OCI-M1 (cell line): ENCODE measurements at regions not wholly inside any gene's neighbourhood (a gene's known extent, or its start where the extent isn't known, plus 50 kb on each side); places are given as distances from the start of the nearest gene placed in this dataset.
A peak's percentile ranks its signal among the peaks of the same experiment; 100 is the strongest.
"Not testable (repeated sequence)": the region's sequence is repeated elsewhere in the genome, so short reads cannot be mapped to it uniquely, and the experiment has no call there.

ENCODE experiments used
- DNase-seq: peaks from one replicate; lab custom pipeline; 2025; lab: John Stamatoyannopoulos, UW

GRCh38 chr6:138656364-138657064 is 117.1 kb upstream of the CCDC28A start:
- DNase-seq = no peak

DNA sequence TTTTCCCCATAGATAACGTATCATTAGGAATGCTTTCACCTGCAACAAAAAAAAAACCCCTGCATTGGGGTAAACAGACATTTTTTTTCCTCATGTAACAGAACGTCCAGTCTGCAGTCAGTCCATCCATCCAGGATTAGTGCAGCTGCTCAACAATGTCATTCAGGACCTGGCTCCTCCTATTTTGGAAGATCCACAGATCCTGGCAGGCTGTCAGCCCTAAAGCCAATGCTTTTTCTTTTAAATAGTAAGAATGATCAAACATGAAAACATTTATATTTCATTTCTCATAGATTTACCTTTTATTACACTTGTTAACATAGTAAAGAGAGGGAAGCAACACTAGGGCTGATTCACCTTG is 116.5 kb upstream of the CCDC28A start:
- no peak for DNase-seq

DNA sequence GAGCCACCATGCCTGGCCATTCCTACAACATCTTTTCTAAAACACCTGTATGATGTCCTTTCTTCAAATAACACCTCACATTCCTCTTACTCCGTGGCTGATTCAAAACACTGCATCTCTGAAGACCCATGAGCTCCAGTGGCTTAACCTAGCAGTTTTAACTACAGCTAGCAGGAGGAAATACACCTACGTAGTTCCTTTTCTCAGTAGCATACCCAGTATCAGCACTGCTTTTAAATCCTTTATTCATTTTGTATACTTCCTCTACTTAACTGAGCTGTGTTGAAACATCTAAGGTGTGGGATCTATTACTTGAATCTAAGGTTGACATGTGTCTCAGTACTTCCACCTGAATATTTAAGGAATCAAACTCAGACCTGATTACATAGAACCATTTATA is 113.6 kb upstream of the CCDC28A start:
- no peak for DNase-seq

GRCh38 chr6:138662471-138662870 is 111.1 kb upstream of the CCDC28A start:
- DNase-seq = no peak

DNA sequence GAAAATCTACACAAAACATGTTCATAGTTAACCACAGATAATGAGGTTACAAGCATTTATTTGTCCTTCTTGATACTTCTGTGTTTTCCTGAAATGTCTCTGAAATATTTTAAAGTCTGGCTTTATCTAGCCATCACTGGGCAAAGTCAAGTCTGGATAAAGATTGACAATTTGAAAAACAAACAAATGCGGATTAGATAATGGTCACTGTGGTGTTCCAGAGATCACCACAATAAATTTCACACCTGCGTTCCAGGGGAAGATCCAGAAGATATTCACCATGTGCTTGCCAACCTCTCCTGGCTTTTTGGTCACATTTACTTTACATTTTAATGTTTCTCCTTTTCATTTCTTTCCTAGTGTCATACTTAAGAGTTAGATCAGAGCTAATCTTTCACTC is 109.7 kb upstream of the CCDC28A start:
- no peak for DNase-seq

DNA sequence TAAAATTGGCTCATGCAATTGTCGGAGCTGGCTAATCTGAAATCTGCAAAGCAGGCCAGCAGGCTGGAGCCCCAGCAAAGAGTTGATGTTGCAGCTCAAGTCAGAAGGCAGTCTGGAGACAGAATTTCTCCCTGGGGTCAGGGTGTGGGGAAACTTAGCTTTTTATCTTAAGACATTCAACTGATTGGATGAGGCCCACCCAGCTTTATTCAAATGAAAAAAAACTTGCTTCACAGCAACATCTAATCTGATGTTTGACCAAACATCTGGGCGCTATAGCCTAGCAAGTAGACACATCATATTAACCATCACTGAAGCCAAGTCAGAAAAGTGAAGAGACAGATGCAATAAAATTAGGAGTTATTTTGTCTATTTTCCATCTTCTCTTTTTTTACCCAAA is 108.8 kb upstream of the CCDC28A start:
- DNase-seq = no peak

GRCh38 chr6:138666636-138667035 is 106.9 kb upstream of the CCDC28A start:
- no peak for DNase-seq

- DNase-seq = no peak
Measured at GRCh38 chr6:138667408-138667807, 106.2 kb upstream of the CCDC28A start.

DNA sequence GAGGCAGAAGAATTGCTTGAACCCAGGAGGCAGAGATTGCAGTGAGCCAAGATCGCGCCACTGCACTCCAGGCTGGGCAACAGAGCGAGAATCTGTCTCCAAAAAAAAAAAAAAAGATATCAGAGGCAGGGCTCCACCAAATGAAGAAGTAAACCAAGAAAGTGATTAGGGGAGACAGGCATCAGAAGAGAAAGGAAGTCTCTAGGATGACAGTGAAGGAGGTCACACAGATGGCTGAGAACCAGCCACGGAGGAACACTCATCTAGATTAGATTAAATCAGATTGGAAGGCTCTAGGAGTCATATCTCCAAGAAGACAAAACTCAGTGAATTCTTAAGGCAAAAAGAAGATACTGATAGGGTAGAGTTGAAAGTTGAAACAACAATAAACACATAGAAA is 102.2 kb upstream of the CCDC28A start:
- DNase-seq = no peak

- peak; percentile 78 for DNase-seq
Measured at GRCh38 chr6:138673346-138674014, 100.1 kb upstream of the CCDC28A start.

- DNase-seq = not testable (repeated sequence)
Measured at GRCh38 chr6:138674444-138674843, 99.1 kb upstream of the CCDC28A start.

DNA sequence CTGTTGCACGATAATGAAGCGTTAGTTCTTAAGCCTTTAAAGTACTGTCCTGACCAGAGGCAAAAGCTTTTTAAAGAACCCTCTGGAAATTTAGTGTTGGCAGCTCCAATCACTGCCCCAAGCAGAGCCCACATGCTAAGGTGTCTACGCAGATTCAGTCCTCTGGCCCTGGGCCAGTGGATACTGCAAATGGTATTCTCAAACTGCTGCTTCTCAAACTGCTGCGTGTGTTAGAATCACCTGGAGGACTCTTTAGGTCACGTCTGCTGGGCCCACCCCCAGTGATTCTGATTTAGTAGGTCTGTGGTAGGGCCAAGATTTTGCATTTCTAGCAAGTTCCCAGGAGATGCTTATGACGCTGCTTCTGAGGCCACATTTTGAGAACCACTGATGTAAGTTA is 96.0 kb upstream of the CCDC28A start:
- no peak for DNase-seq

DNA sequence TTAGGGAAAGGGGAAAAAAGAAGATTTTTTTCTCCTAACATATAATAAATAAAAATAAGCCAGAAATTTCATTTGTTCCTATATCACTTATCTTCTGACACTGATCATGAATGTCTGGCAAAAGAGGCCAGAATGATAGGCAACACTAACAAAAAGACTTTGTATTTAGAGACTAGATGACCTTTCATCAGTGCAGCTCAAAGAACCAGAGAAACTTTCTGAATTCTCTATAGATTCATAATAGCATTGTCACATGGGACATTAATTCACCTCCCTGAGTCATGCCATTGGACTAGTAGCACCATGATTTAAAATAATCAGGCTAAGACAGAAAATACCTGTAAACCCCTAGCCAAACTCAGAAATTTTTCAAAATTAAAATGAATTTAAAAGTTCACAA is 95.4 kb upstream of the CCDC28A start:
- DNase-seq = no peak

DNA sequence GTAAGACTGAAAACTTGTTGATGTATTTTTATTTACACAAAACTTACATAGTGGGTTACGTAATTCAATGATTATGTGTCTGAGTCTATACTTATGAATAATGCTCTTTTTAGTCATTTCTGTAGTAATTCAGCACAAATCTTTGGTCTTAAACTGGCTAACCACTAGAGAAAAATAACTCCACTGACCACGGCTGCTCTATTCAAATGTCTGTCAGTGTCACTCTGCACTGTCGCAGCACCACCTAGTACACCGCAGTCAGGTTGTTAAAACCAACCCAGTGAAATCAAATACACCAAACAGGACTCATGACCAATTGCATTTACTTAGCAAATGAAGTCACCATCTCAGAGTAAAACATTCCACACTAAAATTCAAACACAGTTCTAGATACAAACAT is 93.5 kb upstream of the CCDC28A start:
- no peak for DNase-seq

DNA sequence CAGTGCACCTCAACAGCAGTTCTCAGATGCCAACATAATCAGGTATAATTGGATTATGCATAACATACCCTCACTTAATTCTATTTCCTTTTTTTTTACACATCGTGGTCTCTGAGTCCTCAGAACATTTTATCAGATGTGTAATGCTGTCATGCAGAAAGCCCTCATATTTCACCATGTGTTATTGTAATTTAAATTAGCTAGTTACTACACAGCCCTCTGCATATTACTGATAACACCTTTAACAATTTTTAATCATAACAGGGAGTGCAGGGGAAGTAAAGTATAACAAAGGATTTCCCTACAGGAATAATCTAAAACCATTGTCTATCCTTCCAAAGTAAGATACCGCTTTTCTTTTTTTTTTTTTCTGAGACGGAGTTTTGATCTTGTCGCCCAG is 91.9 kb upstream of the CCDC28A start:
- peak; percentile 67 for DNase-seq

DNA sequence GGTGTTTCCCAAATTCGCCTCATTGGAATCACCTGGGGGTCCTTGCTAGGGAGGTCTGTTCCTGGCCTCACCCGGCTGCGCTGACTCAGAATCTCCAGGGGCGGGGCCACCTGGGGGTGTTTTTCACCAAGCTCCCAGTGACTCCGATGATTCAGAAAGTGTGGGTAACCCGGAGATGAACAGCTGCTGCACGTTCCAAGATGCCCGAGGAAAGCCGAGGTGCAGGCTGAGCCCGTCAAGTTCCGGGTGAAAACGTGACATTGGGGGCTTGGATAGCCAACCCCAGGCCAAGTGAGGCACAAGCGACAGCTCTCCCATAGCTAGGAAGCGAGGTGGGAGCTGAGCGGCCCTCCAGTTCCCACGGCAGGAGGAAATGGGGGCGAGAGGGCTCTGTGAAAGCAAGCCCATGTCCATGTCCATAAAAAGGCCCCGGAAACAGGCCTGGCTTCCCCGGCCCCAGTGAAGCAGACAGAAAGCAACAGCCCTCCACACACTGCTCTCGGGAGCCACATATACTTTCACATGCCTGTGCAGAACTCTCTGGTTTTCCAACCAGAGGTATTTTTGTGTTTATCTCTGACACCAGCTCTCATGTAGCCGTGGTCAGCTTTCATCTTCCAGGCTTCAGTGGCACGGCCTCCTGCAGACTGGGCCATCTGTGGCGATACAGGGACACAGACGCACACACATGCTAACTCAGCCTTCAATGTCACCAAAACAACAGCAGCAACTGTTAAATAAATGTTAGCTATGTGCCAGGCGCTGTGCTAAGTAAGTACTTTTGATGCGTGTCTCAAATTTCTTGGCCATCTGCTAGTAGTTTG is 90.7 kb upstream of the CCDC28A start:
- DNase-seq = peak; percentile 37

- DNase-seq = peak; percentile 17
Measured at GRCh38 chr6:138685257-138685656, 88.3 kb upstream of the CCDC28A start.

- DNase-seq = no peak
Measured at GRCh38 chr6:138685781-138686180, 87.8 kb upstream of the CCDC28A start.

- no peak for DNase-seq
Measured at GRCh38 chr6:138688580-138688979, 85.0 kb upstream of the CCDC28A start.

DNA sequence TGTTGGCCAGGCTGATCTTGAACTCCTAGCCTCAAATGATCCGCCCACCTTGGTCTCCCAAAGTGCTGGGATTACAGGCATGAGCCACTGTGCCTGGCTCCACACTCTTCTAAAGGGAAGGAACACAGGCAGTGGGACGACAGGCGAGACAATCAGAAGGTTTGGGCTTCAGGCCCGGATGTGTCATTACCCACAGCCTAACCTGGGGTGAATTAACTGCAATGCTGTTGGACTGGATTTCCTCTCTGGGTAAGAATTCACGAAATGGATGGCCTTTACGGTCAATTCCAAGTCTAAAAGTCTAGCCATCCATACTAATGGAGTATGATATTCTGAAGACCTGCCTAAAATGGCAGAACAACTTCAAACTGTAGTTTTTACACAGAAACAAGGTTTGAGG is 83.7 kb upstream of the CCDC28A start:
- no peak for DNase-seq

- no peak for DNase-seq
Measured at GRCh38 chr6:138690975-138691594, 82.5 kb upstream of the CCDC28A start.

DNA sequence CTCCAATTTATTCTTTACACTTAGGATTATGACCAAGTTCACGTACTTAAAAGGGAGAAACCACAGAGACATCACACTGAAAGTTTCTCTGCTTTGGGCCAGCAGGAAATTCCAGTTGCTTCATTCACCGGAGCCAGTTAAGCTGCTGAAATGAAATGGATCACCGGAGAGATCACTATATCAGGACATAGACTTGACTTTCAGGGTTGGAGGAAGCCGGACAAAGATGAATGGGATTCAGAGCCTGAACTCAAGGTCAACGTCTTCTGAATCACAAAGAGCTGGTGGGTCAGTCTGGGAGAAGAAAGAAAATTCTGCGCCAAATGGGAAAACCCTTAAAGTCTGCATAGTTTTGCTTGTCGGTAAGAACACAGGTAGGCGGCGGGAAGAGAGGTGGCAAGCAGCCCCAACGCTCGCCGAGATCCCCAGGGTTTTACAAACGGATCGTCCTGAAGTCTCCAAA is 81.9 kb upstream of the CCDC28A start:
- no peak for DNase-seq
